Activated effector memory CD4-positive, alpha-beta T cell treated with Interleukin-2 at 50 U/mL for 16 hours (primary cell): ENCODE measurements at regions not wholly inside any gene's neighbourhood (a gene's known extent, or its start where the extent isn't known, plus 50 kb on each side); places are given as distances from the start of the nearest gene placed in this dataset.
"Not testable (repeated sequence)": the region's sequence is repeated elsewhere in the genome, so short reads cannot be mapped to it uniquely, and the experiment has no call there.

ENCODE experiments used
- DNase-seq: peaks from one replicate; pipeline ENCODE4 v3.0.0-alpha.2; 2020

DNA sequence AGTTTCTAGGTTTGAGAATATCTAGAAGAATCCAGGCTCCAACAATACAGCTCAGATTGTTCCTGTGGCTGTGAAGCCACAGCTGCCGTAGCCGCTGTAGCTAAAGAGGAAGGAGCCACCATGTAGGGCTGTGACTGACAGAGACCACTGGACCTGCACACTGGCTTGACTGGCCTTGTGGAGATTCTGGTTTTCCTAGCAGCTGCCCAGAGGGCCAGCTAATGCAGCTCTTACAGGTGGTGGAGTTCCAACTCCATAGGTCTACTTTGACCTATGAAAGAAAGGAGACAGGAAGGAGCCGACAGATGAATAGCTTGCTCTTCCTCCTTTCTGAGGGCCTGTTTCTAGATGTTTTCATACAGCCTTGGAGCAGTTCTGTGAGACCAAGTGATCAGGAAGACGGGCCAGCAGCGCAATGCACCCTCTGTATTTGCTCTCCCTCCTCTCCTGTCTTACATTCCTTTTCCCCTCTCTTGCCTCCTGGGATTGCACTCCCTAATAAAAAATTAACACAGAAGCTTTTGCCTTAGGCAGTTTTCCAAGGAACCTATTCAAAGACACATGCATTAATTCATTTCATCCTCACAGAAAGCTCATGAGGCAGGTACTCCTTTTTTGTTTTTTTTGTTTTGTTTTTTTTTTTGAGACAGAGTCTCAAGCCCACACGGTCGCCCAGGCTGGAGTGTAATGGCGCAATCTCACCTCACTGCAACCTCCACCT, 51.8 kb upstream of the MYB start:
- DNase-seq = no peak

DNA sequence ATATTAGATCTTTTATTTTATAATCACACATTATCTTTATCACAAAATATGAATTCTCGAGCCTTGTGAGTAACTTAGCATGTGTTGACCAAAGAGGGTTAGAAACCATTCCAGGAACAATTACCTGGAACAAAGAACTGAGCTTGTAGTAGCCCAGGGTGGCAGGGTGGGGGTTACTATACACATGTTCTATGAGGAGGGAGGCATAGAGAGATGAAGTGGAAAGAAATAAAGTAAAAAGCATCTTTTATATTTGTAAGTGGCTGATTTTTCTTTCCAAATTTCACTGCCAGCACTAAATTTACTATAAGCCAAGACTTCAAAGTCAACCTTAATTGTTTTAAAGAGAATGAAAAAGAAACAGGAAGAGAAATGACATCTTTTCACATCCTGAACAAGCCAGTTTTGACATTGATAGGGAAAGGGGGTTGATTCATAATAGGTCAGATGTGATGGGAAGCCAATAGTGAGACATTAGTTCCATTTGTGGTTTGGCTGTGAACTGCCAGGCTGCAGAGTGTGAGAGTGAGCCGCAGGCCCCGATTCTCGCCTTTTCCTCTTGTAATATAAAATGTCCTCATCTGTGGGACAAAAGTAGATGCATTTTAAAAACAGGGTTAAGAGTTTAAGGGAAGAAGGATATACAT, 52.7 kb upstream of the MYB start:
- peak; percentile 14 for DNase-seq

DNA sequence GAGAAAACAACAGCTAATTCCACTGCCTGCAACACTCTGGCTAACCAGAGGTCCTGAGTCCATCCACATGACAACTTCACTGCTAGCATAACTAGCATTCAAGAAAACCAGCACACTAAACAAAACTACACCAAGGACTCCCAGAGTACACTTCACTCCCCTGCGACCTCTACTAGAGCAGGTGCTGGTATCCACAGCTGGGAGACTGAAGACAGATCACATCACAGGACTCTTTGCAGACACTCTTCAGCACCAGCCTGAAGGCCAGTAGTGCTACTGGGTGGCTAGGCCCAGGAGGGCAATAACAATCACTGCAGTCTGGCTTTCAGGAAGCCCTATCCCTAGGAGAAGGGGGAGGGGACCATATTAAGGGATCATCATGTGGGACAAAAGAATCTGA, 54.4 kb upstream of the MYB start:
- DNase-seq = no peak

DNA sequence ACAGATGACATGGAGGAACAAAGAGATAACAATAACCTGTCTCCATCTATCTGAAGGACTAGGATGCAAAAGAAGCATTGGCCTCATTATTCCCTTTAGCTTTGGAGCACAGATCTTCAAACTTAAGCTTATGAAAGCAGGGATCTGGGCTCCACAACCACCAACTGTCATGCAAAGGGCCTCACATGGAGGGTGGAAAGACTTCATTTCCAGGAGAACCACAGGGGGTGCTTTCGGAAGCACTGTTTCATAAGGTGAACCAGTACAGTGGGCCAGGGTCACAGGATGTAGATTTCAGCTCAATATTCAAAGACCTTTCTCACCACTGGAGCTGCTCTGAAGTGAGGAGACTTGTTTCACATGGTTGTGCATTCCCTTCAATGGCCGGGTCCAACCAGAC, 55.1 kb upstream of the MYB start:
- DNase-seq = no peak

DNA sequence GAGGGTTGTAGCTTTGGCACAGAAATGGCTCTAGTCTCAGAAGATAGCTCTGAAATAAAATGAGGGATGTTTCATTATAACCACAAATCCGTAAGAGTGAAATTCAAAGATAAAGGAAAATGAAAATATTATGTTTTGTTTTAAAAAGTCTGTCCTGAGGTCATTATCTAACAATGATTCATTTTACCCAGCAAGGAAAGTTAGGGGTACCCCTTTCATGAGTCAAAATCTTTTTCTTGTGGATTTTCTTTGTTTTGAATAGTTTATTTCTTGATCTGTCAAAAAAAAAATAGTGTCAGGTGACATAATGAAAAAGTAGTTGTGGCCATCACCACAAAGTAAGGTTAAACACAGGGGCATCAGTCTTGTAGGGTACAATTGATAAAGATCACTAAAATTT, 59.7 kb upstream of the MYB start:
- no peak for DNase-seq

DNA sequence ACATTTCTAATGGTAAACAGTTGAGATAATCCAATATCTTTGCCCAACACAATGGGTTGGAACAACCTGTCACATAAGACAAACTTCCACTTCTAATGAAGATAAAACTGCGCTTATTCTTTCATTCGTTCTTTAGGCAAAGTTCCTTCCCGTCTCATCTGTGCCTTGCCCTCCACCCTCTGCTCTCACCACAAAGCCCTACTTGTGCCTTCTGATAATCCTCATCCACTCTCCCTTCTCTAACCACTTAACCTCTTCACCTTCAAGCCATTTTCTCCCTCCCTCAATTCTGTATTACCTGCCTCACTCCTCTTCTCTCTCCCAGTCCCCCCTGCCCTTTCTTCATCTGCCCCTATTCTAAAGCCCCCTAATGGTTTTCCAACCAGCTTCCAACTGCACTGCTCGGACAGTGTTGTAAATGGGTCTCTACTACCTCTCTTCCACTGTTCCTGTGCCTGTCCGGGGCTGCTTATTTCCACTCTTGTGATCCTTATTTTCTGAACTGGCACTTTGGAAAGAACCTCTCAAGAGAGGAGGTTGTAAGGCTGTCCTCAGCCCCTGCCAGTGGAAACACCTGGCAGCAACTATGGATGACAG, 62.9 kb upstream of the MYB start:
- DNase-seq = no peak

DNA sequence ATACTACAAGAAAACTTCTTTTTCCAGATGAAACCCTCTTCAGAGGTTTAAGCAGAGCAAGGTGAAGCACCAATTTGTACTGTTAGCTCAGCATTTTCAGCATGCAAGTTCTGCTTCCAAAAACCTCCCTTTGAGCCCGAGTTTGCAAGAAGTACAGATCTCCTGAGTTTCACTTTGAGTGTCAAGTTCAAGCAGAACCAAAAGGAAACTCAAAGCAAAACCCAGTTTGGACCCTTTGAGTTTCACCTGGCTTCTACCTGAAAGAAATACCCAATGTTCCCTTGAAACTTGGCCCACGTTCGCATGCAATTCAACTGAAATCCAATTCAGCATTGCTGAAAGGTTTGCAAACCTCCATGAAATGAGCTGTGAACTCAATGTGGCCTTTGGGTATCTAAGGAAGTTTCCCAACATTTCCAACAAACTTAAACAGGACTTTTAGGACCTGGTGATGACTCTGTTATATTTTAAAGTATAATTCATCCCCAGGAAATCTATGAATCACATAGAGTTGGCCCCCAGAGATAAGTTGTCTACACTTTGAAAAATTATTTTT, 62.9 kb upstream of the HBS1L start:
- DNase-seq = no peak

DNA sequence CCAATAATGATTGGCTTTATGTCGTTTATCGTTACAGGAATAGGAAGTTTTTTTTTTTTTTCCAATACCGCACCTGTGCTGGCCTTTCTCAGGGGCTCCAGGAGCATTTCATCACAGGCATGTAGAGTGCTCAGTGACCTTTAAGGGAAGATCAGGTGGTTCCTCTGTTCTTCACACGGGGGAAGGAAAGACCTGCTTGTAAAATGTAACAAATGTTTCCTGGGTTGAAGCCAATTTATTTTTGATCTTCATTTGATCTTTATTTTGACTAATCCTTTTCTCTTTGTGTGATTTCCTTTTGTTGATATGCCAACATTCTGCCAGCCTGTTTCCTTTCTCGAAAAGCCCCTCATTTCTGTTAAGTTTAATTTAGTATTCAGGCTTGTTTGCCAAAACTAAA, 61.9 kb upstream of the HBS1L start:
- DNase-seq = no peak

DNA sequence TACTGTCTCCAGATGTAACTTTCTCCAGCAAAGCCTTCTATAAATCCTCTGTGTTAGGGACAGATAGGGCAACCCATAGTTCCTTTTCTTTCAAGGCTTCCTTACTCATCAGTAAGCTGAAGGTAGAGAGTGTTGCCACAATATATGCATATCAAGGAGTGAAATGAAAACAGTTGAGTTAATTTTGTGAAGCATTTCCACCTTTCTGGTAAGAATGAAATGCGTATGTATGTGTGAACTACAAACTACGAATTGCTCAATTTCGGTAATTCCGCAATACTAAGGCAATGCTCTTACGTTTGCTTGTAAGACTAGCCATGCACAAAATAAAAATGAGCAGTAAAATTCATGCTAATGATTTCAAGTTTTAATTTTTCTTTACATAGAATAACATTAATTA, 61.2 kb upstream of the HBS1L start:
- DNase-seq = no peak

DNA sequence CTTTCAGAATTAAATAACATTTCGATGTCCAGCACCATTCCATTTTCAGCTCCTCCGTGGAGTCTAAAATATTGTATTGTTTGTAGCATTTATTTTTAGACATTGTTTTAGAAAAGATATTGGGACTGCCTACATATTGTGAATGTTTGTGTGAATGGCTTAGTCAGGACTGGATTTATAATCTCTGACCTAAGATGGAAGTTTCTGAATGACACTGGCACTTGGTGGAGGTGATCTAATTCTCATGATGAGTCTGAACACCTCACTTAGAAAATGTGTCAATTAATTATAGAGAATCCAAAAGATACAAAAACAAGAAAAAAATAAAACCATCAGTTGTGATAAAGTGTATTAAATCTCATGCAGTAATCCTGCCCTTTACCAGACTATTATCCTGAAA, 60.8 kb upstream of the HBS1L start:
- no peak for DNase-seq

DNA sequence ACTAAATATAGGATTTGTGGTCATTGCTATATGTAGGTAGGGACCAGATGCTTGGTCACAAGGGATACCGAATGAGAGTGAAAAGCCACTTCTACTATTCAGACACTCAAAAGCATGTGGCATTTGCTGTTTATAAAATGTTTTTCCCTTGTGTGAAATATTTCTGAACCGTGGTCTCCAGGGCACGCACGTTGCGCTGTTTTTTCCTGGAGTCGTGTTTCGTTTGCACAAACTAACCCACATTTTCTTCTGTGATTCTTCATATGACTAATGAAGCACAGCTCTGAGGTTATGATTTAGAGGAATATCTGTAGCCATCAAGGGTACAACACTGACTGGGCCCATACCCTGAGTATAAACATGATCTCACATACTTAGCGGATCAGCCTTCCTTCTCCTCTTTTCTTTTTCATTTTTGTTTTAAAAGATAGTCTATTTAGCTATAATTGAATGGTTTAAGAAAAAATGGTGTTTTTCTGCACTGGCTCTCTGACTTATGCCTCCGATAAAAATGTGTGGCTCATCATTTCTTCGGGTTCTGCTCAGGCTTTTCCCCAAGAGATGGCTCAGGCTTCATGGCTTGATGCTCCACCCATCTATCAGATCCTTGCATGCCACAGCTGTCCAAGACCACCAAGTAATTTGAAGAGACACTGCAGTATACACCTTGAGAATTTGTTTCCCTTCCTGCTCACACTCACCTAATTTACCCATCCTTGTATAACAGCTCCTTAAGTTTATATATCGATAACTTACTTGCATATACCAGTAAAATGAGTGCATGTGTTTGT, 59.9 kb upstream of the HBS1L start:
- no peak for DNase-seq

DNA sequence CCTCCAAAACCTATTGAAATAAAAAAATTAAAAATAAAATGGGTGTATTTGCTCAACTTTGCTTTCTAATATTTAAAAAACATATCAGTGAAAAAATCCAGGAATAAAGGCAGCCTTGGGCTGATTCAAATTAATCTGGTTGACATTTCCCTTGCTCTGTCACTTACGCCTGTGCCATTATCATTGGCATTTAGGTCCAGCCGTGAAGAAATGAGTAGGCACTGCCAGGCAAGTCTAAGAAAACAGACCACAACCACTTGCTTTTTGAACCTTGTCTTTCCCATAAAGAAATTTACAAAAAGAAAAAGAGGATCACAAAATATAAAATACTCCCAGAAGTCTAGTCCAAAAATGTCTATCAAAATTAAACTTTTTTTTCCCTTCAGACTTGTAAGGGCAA, 59.2 kb upstream of the HBS1L start:
- no peak for DNase-seq

DNA sequence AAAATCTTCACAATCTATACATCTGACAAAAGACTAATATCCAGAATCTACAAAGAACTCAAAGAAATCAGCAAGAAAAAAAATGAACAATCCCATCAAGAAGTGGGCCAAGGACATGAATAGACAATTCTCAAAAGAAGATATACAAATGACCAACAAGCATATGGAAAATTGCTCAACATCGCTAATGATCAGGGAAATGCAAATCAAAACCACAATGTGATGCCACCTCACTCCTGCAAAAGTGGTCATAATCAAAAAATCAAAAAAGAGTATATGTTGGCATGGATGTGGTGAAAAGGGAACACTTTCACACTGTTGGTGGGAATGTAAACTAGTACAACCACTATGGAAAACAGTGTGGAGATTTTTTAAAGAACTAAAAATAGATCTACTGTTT, 58.3 kb upstream of the HBS1L start:
- DNase-seq = not testable (repeated sequence)

DNA sequence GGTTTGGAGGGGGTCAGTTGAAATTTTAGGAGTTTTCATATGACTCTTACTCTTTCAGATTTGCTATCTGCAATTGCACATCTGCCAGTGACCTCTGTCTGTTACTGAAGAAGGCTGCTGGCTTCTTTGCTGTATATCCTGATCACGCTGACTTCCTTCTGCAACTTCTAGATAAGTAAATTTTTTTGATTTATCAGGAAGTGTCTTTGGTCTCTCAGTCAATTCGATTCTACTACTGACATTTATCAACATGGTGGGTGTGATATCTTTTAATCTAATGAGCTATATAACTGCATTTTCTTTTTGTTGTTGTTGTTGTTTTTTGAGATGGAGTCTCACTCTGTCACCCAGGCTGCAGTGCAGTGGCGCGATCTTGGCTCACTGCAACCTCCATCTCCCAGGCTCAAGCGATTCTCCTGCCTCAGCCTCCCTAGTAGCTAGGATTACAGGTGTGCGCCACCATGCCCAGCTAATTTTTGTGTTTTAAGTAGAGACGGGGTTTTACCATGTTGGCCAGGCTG, 55.7 kb upstream of the HBS1L start:
- DNase-seq = not testable (repeated sequence)

DNA sequence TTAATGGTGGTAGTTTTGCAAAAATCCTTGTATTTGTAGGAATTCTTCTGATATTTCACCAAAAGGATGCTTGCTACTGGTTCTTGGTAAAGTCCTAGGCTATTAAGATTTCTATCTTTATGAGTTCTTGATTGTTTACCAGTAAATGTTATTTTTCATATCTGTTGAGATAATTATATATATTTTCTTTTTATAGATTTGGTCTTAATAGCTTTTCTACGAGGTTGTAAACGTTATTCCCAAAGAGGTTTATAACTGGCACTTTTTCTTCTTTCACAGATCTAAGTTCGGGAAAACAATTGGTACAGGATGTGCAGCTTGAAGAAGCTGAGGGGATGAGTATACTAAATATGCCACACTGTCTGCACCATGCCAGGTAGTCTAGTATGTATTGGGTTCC, 55.1 kb upstream of the HBS1L start:
- DNase-seq = no peak

DNA sequence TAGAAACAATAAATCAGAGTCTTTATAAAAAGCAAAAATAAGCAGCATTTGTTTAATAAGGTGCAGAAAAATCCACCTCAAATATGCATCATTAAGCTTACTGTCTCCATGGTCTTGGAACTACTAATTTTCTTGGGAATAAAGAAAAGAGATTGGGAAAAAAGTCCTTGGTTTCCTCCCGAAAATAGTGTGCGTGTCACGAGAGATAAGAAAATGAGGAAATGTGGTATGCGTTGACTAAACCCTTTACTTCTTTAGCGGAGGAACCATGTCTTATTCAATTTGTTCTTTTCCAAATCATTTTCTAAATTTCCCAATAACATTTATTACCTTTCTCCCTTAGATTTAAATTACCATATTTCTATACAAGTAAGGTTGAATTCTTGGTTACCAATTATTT, 54.1 kb upstream of the HBS1L start:
- no peak for DNase-seq

DNA sequence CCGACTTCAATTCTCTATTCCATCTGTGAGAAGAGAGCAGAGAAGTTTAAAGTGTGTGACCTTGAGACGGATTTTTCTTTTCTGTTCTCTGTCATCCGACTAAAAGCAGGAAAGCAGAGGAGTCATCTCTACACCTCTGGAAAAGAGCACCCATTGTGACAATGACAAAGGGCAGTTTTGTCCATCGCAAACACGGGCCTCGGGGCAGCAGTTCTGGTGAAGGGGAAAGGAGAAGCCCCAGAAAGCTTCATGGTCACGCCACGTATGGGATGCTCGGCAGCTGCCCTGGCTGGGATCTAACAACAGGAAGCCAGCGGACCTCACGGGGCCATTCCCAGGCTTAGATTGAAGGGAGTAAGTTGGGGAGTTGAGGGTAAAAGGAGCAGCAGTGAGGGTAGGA, 52.0 kb upstream of the HBS1L start:
- no peak for DNase-seq

DNA sequence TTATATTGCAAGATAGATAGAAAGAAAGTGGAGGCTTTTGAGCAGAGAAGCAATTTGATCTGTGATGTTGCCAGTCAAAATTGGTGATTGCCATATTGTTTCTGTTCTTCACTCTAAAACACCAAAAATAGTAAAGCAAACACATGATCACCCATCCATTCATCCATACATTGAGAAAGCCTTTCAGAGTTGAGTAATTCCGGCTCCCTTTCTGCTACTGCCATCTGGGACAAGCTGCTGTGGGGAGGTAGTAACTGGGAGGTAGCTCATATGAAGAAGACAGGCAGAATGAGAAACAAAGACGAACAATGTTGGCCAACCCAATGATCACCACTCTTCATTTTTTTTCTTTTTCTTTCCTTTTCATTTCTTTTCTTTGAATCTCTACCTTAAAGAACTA, 51.1 kb upstream of the HBS1L start:
- no peak for DNase-seq

DNA sequence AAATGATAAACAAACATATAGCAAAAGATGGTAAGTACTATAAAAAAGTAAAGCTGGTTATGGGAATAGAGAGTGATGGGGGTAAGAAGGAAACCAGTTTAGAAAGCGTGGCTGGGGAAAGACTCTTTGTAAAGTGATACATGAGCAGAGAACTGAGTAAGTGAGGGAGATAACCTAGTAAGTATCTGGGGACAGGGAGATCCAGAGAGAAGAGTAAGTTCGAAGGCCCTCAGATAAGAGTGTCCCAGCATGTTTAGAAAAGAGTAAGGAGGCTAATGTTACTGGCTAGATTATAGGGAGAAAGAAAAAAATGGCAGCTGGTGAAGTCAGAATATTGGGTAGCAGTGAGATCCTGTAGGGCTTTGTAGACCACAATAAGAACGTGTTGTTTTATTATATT, 50.7 kb upstream of the HBS1L start:
- no peak for DNase-seq
